Ascending aorta (tissue), 2 donors: ENCODE measurements at regions not wholly inside any gene's neighbourhood (a gene's known extent, or its start where the extent isn't known, plus 50 kb on each side); places are given as distances from the start of the nearest gene placed in this dataset.

ENCODE experiments used
- DNase-seq, 2 donors: peaks; one replicate each; pipeline ENCODE4 v3.0.0-alpha.2; 2019; ENCODE audit warnings: low spot score in 2 of 2
- H3K27ac ChIP-seq, 2 donors: fragments of 200-600 bp; sonication (generic); one replicate each; pipeline ENCODE4 v1.5.1; 2016 to 2017; ENCODE audit warnings: mild to moderate bottlenecking in 1 of 2
- H3K27me3 ChIP-seq: fragments of 200-600 bp; sonication (generic); one replicate; pipeline ENCODE4 v1.5.1; 2017
- H3K36me3 ChIP-seq, 2 donors: fragments of 200-600 bp; sonication (generic); one replicate each; pipeline ENCODE4 v1.5.1; 2016
- H3K4me1 ChIP-seq, 2 donors: fragments of 200-600 bp; sonication (generic); one replicate each; pipeline ENCODE4 v1.5.1; 2016 to 2017; ENCODE audit warnings: mild to moderate bottlenecking in 1 of 2
- H3K4me3 ChIP-seq, 2 donors: fragments of 200-600 bp; sonication (generic); one replicate each; pipeline ENCODE4 v1.5.1; 2016 to 2017; ENCODE audit warnings: mild to moderate bottlenecking in 1 of 2
- H3K9me3 ChIP-seq, 2 donors: fragments of 200-600 bp; sonication (generic); one replicate each; pipeline ENCODE4 v1.5.1; 2016
- CTCF ChIP-seq, 3 experiments: fragments of 200-600 bp in 2 of 3; fragments of 450-650 bp in 1 of 3; sonication (generic) in 2 of 3; IDR thresholded peaks; one replicate each; pipeline ENCODE4 v1.5.1; 2016 to 2019; ENCODE audit warnings: antibody characterized with exemption in 3 of 3, mild to moderate bottlenecking in 1 of 3, moderate library complexity in 1 of 3
- intact Hi-C: fragments of 100-400 bp; cut with DNase I; formaldehyde crosslinking; loops from one replicate; pipeline ENCODE4 v1.15.1; 2023

- no peak for TF ChIP-seq CTCF (IDR thresholded peaks at IDR 0.05)
- no peaks in the 10 kb centered on the region for H3K9me3 ChIP-seq
- no peaks in the 10 kb centered on the region for H3K36me3 ChIP-seq
- no peaks in the 10 kb centered on the region for H3K27me3 ChIP-seq
- H3K4me1 ChIP-seq: no peaks in the 10 kb centered on the region
- H3K4me3 ChIP-seq: no peak overlapping the region
- DNase-seq: no peak
- no peak overlapping the region for H3K27ac ChIP-seq
- intact Hi-C loops: no loop called here
Observed at GRCh38 chr21:25496825-25497482, 110.3 kb downstream of the MRPL39 start.

GRCh38 chr21:25494804-25495203 lies 112.5 kb downstream of the MRPL39 start:
- no peak for DNase-seq
- no peak overlapping the region for H3K4me3 ChIP-seq
- no peaks in the 10 kb centered on the region for H3K36me3 ChIP-seq
- TF ChIP-seq CTCF (IDR thresholded peaks at IDR 0.05): no peak
- intact Hi-C loops: no loop called here
- H3K4me1 ChIP-seq: no peaks in the 10 kb centered on the region
- H3K27ac ChIP-seq: no peak overlapping the region
- no peaks in the 10 kb centered on the region for H3K27me3 ChIP-seq
- H3K9me3 ChIP-seq: no peaks in the 10 kb centered on the region

DNA sequence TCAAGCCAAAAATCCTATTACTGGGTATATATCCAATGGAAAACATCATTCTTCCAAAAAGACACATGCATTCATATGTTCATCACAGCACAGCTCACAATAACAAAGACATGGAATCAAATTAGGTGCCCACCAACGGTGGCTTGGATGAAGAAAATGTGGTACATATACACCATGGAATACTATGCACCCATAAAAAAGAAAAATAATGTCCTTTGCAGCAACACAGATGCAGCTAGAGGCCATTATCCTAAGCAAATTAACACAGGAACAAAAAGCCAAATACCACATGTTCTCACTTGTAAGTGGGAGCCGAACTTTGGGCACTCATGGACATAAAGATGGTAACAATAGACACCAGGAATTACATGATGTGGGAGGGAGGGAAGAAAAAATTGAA lies 113.6 kb downstream of the MRPL39 start:
- H3K4me3 ChIP-seq: no peak overlapping the region
- DNase-seq: no peak
- H3K27ac ChIP-seq: no peak overlapping the region
- no peak for TF ChIP-seq CTCF (IDR thresholded peaks at IDR 0.05)
- intact Hi-C loops: no loop called here
- no peaks in the 10 kb centered on the region for H3K4me1 ChIP-seq
- H3K36me3 ChIP-seq: no peaks in the 10 kb centered on the region
- no peaks in the 10 kb centered on the region for H3K27me3 ChIP-seq
- H3K9me3 ChIP-seq: no peaks in the 10 kb centered on the region

DNA sequence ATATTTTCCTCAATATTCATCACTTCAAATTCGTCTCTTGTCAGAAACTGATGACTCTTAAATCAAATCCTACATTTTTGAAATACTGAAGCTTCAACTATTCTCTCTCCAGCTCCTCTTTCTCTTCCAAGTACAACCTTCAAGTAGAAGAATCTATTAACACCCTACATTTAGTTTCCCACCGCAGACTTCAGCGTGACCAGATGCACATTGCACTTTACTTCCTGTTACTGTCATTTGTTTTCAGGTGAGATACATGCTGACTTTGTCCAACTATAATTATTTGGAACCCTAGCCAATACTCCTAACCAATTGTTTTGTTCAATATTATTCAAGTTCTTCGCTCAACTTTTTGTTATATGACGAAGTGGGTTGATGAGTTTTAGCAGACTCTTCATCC lies 116.0 kb downstream of the MRPL39 start:
- no peak overlapping the region for H3K27ac ChIP-seq
- H3K4me1 ChIP-seq: no peaks in the 10 kb centered on the region
- H3K27me3 ChIP-seq: no peaks in the 10 kb centered on the region
- H3K4me3 ChIP-seq: no peak overlapping the region
- no peaks in the 10 kb centered on the region for H3K36me3 ChIP-seq
- no peak for TF ChIP-seq CTCF (IDR thresholded peaks at IDR 0.05)
- no peak for DNase-seq
- H3K9me3 ChIP-seq: no peaks in the 10 kb centered on the region
- intact Hi-C loops: no loop called here

GRCh38 chr21:25490742-25491141 lies 116.5 kb downstream of the MRPL39 start:
- TF ChIP-seq CTCF (IDR thresholded peaks at IDR 0.05): no peak
- Histone ChIP-seq H3K36me3 (no peaks in the 10 kb centered on the region), H3K27ac (no peak overlapping the region), H3K4me1 (no peaks in the 10 kb centered on the region), H3K27me3 (no peaks in the 10 kb centered on the region), H3K4me3 (no peak overlapping the region), H3K9me3 (no peaks in the 10 kb centered on the region)
- no peak for DNase-seq
- intact Hi-C loops: no loop called here

DNA sequence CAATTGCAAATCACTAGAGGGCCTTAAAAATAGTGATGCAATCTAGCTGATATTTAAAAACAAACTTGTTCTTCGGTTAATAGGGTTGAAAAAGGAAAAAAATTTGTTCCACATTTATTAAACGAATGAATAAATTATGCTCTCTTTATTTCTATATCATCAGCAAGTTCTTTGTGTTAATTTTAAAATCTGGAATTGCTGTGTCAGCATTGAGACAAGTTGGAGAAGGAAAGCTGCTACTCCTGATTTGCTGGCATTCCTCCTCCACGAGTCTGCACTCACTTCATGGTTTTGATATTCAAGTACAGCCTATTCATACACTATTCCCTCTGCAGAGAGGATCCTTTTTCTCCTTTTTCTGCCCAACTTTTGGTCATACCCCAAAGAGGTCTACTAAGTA lies 117.6 kb downstream of the MRPL39 start:
- Histone ChIP-seq H3K36me3 (no peaks in the 10 kb centered on the region), H3K9me3 (no peaks in the 10 kb centered on the region), H3K4me3 (no peak overlapping the region), H3K27me3 (no peaks in the 10 kb centered on the region), H3K27ac (no peak overlapping the region), H3K4me1 (no peaks in the 10 kb centered on the region)
- intact Hi-C loops: no loop called here
- no peak for DNase-seq
- TF ChIP-seq CTCF (IDR thresholded peaks at IDR 0.05): no peak
